GM18505 (cell line): ENCODE measurements at regions not wholly inside any gene's neighbourhood (a gene's known extent, or its start where the extent isn't known, plus 50 kb on each side); places are given as distances from the start of the nearest gene placed in this dataset.

Experiments
- ATAC-seq: cut with Tn5 transposase; IDR thresholded peaks from one replicate; pipeline ENCODE4 v1.9.1; 2021; ENCODE audit not compliant: unreplicated experiment
- POLR2A ChIP-seq: IDR thresholded peaks from 4 replicates; pipeline ENCODE4 v1.6.1; 2011; ENCODE audit warnings: borderline replicate concordance; ENCODE audit not compliant: insufficient read depth, insufficient read length; ENCODE audit errors: extremely low read depth

GRCh38 chr18:76588601-76589226 is 93.7 kb upstream of the ZNF516 start:
- TF ChIP-seq POLR2A: no peak
- ATAC-seq: no peak

- no peak for ATAC-seq
- no peak for TF ChIP-seq POLR2A
Observed at GRCh38 chr18:76587879-76588271, 92.8 kb upstream of the ZNF516 start.

GRCh38 chr18:76587147-76587878 is 92.3 kb upstream of the ZNF516 start:
- no peak for ATAC-seq
- no peak for TF ChIP-seq POLR2A

GRCh38 chr18:76584414-76585310 is 89.6 kb upstream of the ZNF516 start:
- no peak for TF ChIP-seq POLR2A
- ATAC-seq: no peak

- TF ChIP-seq POLR2A: no peak
- ATAC-seq: no peak
Observed at GRCh38 chr18:76581261-76581660, 86.2 kb upstream of the ZNF516 start.

DNA sequence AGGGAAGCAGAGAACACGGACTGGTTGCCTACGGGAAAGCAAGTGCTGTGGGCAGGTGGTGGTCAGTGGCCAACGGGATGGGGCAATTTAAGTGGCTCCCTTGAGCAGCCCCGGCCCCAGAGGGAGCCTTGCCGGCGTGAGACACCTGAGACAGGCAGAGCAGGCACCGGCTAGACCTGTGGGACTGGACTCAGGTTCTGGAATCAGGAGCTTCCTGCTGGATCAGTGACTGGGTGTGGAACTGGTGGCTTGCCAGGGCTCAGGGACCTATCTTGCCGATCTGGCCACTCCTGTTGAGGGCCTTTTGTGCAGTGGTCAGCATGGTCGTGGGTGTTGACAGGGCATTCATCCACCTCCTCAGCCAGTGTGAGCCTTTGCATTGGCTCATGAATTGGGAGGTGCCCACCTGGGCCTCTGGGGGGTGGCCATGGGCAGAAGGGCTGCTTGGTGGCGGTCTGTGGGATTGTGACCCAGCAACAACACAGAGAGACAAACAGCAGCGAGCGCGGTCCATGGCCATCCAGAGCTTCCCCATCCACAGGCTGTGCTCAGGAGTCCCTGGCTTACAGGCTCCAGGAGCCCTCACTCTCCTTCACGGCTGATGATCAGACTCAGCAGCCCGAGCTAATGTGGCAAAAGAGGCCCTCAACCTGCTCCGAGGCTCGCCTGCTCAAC is 85.4 kb upstream of the ZNF516 start:
- no peak for TF ChIP-seq POLR2A
- ATAC-seq: no peak

- TF ChIP-seq POLR2A: no peak
- ATAC-seq: no peak
Observed at GRCh38 chr18:76579301-76579695, 84.3 kb upstream of the ZNF516 start.

DNA sequence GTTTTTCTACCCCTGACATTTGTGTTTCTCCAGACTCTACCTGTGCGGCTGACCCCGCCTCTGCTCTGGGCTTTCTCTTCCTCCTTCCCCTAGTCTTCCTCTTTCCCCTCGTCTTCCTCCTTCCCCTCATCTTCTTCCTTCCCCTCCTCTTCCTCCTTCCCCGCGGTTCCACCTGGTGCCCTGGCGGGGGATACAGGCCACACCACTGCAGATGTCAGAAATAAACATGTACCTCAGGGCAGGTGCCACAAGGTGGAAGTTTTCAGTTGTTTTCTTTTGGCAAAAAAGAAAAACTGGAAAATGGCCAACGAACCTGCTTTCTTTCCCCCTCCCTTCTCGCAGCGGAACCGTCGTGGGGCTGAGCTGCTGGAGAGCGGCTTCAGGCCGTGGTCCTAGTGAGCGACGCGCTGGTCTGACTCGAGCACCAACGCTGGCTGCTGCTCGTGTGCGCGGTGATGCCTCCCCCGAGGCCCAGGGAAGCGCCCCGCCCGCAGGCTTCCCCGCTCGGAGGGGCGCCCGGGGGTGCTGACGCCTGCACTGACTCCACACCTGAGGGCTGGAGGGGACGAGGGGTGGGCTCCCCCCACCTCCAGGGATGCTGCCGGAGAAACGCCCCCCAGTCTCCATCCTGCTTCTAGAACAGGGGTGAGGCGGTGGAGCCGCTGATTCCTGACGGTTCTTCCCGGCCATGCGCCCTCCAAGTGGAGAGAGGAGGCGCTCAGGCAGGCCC is 83.7 kb upstream of the ZNF516 start:
- no peak for ATAC-seq
- TF ChIP-seq POLR2A: no peak

DNA sequence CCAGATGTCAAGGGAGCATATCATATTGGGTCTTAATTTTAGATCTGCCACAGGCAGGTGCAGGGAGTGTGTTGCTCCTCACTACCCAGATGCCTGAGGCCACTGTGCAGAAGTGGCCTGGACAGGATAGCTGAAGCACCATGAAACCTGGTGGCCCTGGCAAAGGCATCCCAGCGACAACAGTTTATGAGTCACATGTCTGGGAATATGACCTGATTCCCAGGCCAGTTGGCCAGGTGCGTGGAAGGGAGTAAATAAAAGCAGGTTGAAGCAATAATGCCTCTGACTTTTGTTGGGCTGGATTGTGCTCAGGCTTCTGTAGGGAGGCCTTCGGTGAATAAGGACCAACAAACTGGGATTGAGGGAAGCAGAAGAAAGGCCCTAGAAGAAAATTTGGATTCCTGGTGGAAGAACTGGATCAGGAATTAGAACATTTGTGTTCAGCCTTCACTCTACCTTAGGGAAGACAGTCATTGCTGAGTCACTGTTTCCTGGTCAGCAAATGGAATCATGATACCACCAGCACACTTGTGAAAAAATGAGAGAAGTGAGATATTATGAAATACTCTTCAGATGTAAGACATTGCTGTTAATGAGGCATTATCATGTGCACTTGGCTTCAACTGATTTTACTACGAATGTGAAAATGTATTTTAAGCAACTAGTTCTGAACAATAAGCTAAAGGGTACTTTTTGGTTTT is 78.4 kb upstream of the ZNF516 start:
- TF ChIP-seq POLR2A: no peak
- ATAC-seq: no peak

DNA sequence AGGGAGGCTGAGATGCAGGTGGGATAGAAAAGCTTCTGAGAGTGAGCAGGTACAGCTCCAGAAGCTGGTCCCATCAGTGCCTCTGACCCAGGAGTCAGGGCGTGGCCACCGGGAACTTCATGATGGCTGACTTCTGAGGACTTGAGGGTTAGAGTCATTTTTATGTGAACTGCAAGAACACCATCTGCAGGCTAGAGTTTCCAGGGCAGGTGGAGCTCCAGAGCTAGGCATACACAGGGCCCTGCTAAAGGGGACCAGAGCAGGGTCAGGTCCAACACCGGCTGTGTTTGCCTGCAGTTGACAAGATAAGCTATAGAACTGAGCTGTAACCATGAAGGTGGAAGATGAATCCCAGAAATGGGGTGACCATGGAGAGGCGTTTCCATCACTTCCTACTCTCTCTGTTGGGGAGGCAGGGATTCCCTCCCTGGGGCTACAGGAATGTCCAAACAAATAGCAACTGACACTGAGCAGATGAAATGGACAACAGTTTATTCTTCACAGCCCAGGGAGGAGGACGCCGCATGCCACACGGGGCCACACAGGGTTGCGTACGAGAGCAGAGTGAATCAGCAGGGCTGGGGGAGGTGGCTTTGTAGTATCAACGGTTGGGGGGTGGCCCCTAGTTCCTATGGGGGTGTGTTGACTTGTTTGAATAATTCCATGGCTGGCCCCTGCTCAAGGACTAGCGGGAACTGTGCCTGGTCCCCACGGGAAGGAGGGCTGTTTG is 77.6 kb upstream of the ZNF516 start:
- no peak for TF ChIP-seq POLR2A
- ATAC-seq: no peak

DNA sequence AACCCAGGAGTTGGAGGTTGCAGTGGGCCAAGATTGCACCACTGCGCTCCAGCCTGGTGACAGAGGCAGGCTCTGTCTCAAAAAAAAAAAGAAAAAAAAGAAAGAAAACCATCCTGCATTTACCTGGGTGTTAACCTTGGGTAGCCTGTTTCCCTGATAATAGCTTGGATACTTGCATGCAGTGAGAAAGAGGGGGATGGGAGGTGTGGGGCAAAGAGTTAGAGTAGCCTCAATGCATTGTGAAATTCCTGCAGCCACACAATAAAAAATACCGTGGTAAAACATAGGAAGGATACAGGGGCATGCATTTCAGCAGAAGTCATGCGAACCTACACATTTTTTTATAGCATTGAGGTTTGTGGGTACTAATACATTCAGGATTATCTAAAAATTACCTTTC is 76.6 kb upstream of the ZNF516 start:
- TF ChIP-seq POLR2A: no peak
- no peak for ATAC-seq
